ENCODE measurements at regions not wholly inside any gene's neighbourhood (a gene's known extent, or its start where the extent isn't known, plus 50 kb on each side); places are given as distances from the start of the nearest gene placed in this dataset.

DNA sequence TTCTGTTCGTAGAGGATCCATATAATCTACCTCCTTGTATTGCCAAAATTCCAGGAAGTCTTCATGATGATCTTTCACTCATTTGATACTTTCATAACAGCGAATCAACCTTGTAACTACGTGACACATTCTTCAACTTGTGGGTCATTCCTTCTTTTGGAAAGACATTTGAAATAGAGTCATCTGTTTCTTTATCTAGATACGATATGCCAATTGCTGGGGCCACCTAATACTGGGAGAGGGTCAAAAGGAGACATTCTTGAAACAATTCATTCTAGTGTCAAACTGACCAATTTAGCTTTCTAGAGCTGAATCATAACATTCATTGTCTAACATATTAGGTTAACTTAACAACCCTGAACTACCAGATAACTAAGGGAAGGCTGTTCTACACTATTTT, 62.9 kb upstream of the SMAD1 start:
- Histone ChIP-seq H3K4me1 (no peaks in the 10 kb centered on the region), H3K9me3 (peaks cover 0 to 6% (median 3%) of the 10 kb centered on the region in 8 donors), H3K27ac (no peak overlapping the region), H3K4me3 (no peak overlapping the region), H3K36me3 (no peaks in the 10 kb centered on the region), H3K27me3 (replicated peaks in 1 of 7) (no peaks in the 10 kb centered on the region)
- TF ChIP-seq POLR2A (IDR thresholded peaks at IDR 0.05) (no peak), POLR2AphosphoS5 (IDR thresholded peaks at IDR 0.05) (no peak)
- TF ChIP-seq, protein P1, sequence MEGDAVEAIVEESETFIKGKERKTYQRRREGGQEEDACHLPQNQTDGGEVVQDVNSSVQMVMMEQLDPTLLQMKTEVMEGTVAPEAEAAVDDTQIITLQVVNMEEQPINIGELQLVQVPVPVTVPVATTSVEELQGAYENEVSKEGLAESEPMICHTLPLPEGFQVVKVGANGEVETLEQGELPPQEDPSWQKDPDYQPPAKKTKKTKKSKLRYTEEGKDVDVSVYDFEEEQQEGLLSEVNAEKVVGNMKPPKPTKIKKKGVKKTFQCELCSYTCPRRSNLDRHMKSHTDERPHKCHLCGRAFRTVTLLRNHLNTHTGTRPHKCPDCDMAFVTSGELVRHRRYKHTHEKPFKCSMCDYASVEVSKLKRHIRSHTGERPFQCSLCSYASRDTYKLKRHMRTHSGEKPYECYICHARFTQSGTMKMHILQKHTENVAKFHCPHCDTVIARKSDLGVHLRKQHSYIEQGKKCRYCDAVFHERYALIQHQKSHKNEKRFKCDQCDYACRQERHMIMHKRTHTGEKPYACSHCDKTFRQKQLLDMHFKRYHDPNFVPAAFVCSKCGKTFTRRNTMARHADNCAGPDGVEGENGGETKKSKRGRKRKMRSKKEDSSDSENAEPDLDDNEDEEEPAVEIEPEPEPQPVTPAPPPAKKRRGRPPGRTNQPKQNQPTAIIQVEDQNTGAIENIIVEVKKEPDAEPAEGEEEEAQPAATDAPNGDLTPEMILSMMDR (IDR thresholded peaks at IDR 0.05 in 8 of 11, conservative IDR thresholded peaks at IDR 0.05 in 3 of 11) = no peak
- intact Hi-C loops (cut with DNase I; ENCODE audit: low total_unique reads) = no loop called here
- no peak for DNase-seq
- WGBS, 5 donors = 68 to 83% (median 80%) methylated on average over 4 of the region's 4 CpGs

DNA sequence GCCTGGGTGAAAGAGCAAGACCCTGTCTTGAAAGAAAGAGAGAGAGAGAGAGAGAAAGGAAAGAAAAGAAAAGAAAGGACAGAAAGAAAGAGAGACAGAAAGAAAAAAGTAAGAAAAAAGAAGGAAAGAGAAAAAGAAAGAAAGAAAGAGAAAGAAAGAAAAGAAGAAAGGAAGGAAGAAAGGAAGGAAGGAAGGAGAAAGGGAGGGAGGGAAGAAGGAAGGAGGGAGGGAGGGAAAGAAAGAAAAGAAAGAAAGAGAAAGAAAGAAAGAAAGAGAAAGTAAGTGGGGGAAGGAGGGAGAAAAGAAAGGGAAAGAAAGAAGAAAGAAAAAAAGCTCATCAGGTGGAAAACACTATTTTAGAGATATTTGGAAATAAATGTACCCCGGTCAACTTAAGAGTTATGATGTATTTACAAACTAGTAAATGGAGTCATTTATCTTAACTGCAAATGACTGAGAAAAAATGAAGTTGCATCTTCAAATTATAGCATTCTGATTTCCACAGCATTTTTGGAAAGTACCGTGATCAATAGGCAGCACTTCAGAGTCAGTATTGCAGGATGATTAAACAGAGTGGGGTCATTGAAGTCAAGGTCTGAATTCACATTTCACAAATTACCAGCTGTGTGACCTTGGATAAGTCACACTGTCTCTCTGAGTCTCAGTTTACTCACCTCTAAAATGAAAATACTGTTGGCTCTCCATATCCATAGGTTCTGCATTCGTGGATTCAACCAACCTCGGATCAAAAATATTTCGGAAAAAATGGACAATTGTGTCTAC, 64.1 kb upstream of the SMAD1 start:
- H3K36me3 ChIP-seq = no peaks in the 10 kb centered on the region
- whole genome bisulfite sequencing, 5 donors = 88 to 94% (median 93%) methylated on average over 5 of the region's 5 CpGs
- intact Hi-C loops (cut with DNase I; ENCODE audit: low total_unique reads) = no loop called here
- no peak for TF ChIP-seq POLR2AphosphoS5 (IDR thresholded peaks at IDR 0.05)
- no peak for TF ChIP-seq POLR2A (IDR thresholded peaks at IDR 0.05)
- TF ChIP-seq, protein P1 (IDR thresholded peaks at IDR 0.05 in 8 of 11, conservative IDR thresholded peaks at IDR 0.05 in 3 of 11) = no peak
- no peak overlapping the region for H3K27ac ChIP-seq
- H3K9me3 ChIP-seq = no peaks in the 10 kb centered on the region
- no peak for DNase-seq
- no peaks in the 10 kb centered on the region for H3K4me1 ChIP-seq
- H3K4me3 ChIP-seq = no peak overlapping the region
- no peaks in the 10 kb centered on the region for H3K27me3 ChIP-seq (replicated peaks in 1 of 7)

DNA sequence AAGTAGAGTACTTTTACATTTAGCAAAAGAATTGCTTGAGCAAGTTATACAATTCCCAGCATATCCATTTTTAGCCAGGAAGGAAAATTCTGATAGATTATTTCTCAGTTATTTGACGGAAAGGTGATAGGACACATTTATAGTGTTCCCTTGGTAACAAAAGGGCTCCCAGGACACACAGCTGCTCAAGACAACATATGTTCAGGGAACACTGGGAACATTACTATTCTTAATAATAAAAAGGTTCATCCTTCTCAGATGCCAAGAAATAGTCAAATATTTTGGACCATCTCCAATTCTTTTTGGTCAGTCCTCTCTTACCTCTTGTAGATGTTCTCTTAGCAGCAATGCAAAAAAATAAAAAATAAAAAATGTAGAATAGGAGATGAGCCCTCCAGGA, 66.8 kb upstream of the SMAD1 start:
- WGBS, 5 donors = 88 to 100% (median 95%) methylated on average over 1 of the region's 1 CpG
- Histone ChIP-seq H3K4me1 (no peaks in the 10 kb centered on the region), H3K27ac (no peak overlapping the region), H3K27me3 (replicated peaks in 1 of 7) (no peaks in the 10 kb centered on the region), H3K4me3 (no peak overlapping the region), H3K9me3 (no peaks in the 10 kb centered on the region), H3K36me3 (no peaks in the 10 kb centered on the region)
- intact Hi-C loops (cut with DNase I; ENCODE audit: low total_unique reads) = no loop called here
- no peak for DNase-seq
- TF ChIP-seq POLR2AphosphoS5 (IDR thresholded peaks at IDR 0.05) (no peak), POLR2A (IDR thresholded peaks at IDR 0.05) (no peak)
- TF ChIP-seq, protein P1 (IDR thresholded peaks at IDR 0.05 in 8 of 11, conservative IDR thresholded peaks at IDR 0.05 in 3 of 11) = no peak

DNA sequence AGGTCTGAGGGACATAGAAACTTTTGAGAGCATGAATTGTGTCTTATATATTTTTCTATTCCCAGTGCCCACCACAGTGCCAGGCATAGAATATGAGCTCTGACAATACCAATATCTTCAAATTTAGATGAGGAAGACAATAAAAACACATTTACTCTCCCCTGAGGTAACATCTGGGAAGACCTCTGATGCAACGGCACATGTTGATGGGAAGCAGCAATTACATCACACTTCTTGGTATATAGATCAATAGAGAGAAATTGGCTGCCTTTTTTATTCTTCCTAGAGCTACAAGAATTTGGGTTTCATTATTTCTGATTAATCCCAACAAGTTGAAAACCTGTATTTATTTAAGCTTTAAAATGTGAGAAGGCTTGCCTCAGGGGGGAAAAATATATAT, 67.4 kb upstream of the SMAD1 start:
- intact Hi-C loops (cut with DNase I; ENCODE audit: low total_unique reads) = no loop called here
- Histone ChIP-seq H3K4me3 (no peak overlapping the region), H3K9me3 (no peaks in the 10 kb centered on the region), H3K36me3 (no peaks in the 10 kb centered on the region), H3K4me1 (no peaks in the 10 kb centered on the region), H3K27ac (no peak overlapping the region), H3K27me3 (replicated peaks in 1 of 7) (no peaks in the 10 kb centered on the region)
- DNase-seq = no peak
- 87 to 97% (median 92%) methylated on average over 1 of the region's 1 CpG for WGBS, 5 donors
- TF ChIP-seq POLR2AphosphoS5 (IDR thresholded peaks at IDR 0.05) = no peak
- TF ChIP-seq, protein P1 (IDR thresholded peaks at IDR 0.05 in 8 of 11, conservative IDR thresholded peaks at IDR 0.05 in 3 of 11) = no peak
- TF ChIP-seq POLR2A (IDR thresholded peaks at IDR 0.05) = no peak
